Ishikawa (cell line): ENCODE measurements at regions not wholly inside any gene's neighbourhood (a gene's known extent, or its start where the extent isn't known, plus 50 kb on each side); places are given as distances from the start of the nearest gene placed in this dataset.

Source experiments
- CEBPB ChIP-seq: IDR thresholded peaks from 2 replicates; pipeline ENCODE4 v1.6.1; 2012
- CREB1 ChIP-seq: IDR thresholded peaks from 2 replicates; pipeline ENCODE4 v1.6.1; 2012; ENCODE audit warnings: low read depth
- EP300 ChIP-seq: IDR thresholded peaks from 2 replicates; pipeline ENCODE4 v1.6.1; 2012; ENCODE audit warnings: borderline replicate concordance
- FOXM1 ChIP-seq: IDR thresholded peaks from 2 replicates; pipeline ENCODE4 v1.6.1; 2012; ENCODE audit warnings: low read depth, borderline replicate concordance
- MAX ChIP-seq: IDR thresholded peaks from 2 replicates; pipeline ENCODE4 v1.6.1; 2012
- NFIC ChIP-seq: IDR thresholded peaks from 2 replicates; pipeline ENCODE4 v1.6.1; 2012
- RAD21 ChIP-seq: IDR thresholded peaks from 2 replicates; pipeline ENCODE4 v1.6.1; 2012; ENCODE audit warnings: low read depth
- REST ChIP-seq: IDR thresholded peaks from 2 replicates; pipeline ENCODE4 v1.6.1; 2012; ENCODE audit warnings: low read depth, mild to moderate bottlenecking
- TAF1 ChIP-seq: IDR thresholded peaks from 2 replicates; pipeline ENCODE4 v1.6.1; 2012; ENCODE audit warnings: low read depth, mild to moderate bottlenecking
- TCF12 ChIP-seq: IDR thresholded peaks from 2 replicates; pipeline ENCODE4 v1.6.1; 2012; ENCODE audit warnings: low read depth
- YY1 ChIP-seq: IDR thresholded peaks from 2 replicates; pipeline ENCODE4 v1.6.1; 2012; ENCODE audit warnings: low read depth
- ZBTB7A ChIP-seq: IDR thresholded peaks from 2 replicates; pipeline ENCODE4 v1.6.1; 2012; ENCODE audit warnings: low read depth

- TF ChIP-seq MAX (no peak), REST (no peak), TCF12 (no peak), TAF1 (no peak), FOXM1 (no peak), NFIC (no peak), CREB1 (no peak), ZBTB7A (no peak), YY1 (no peak), RAD21 (no peak), EP300 (no peak), CEBPB (no peak)
These were observed 116.8 kb upstream of the PFKP start for GRCh38 chr10:2950546-2950945.
